ENCODE measurements at regions not wholly inside any gene's neighbourhood (a gene's known extent, or its start where the extent isn't known, plus 50 kb on each side); places are given as distances from the start of the nearest gene placed in this dataset.

GRCh38 chr5:156239800-156240199 is 87.2 kb upstream of the SGCD start:
- DNase-seq, result no peak

GRCh38 chr5:156240414-156240813 is 86.5 kb upstream of the SGCD start:
- DNase-seq, result no peak

- DNase-seq, result no peak
These were observed 85.7 kb upstream of the SGCD start for GRCh38 chr5:156241266-156241665.

GRCh38 chr5:156245895-156246294 is 81.1 kb upstream of the SGCD start:
- DNase-seq, result no peak

- DNase-seq, result no peak
These were observed 75.9 kb upstream of the SGCD start for GRCh38 chr5:156251076-156251475.

- no peak for DNase-seq
These were observed 73.8 kb upstream of the SGCD start for GRCh38 chr5:156253130-156253529.

GRCh38 chr5:156254196-156254595 is 72.8 kb upstream of the SGCD start:
- DNase-seq, result no peak

GRCh38 chr5:156256642-156257041 is 70.3 kb upstream of the SGCD start:
- DNase-seq, result no peak

- no peak for DNase-seq
These were observed 68.0 kb upstream of the SGCD start for GRCh38 chr5:156258934-156259333.

GRCh38 chr5:156259618-156260017 is 67.3 kb upstream of the SGCD start:
- no peak for DNase-seq

- DNase-seq, result no peak
These were observed 65.6 kb upstream of the SGCD start for GRCh38 chr5:156261275-156261939.

- no peak for DNase-seq
These were observed 55.4 kb upstream of the SGCD start for GRCh38 chr5:156271569-156271968.

GRCh38 chr5:156272139-156272538 is 54.8 kb upstream of the SGCD start:
- DNase-seq, result no peak

GRCh38 chr5:156273325-156273724 is 53.6 kb upstream of the SGCD start:
- DNase-seq, result no peak

GRCh38 chr5:156274453-156274852 is 52.5 kb upstream of the SGCD start:
- DNase-seq, result no peak
